ACC112 (cell line): ENCODE measurements at regions not wholly inside any gene's neighbourhood (a gene's known extent, or its start where the extent isn't known, plus 50 kb on each side); places are given as distances from the start of the nearest gene placed in this dataset.

Source experiments
- H2AFZ ChIP-seq: fragments of 200-600 bp; sonication (generic); one replicate; pipeline ENCODE4 v1.6.0; 2017; ENCODE audit warnings: antibody characterized with exemption, low read length; ENCODE audit not compliant: unreplicated experiment
- H3K27ac ChIP-seq: fragments of 200-600 bp; sonication (generic); 2 replicates; pipeline ENCODE4 v1.5.1; 2014; ENCODE audit warnings: low read depth, mild to moderate bottlenecking, antibody characterized with exemption, low read length, moderate library complexity
- H3K27me3 ChIP-seq: fragments of 200-600 bp; sonication (generic); 2 replicates; pipeline ENCODE4 v1.6.1; 2014; ENCODE audit warnings: mild to moderate bottlenecking, antibody characterized with exemption, low read length, moderate library complexity, mixed read lengths; ENCODE audit not compliant: insufficient read depth
- H3K36me3 ChIP-seq: fragments of 200-600 bp; sonication (generic); 2 replicates; pipeline ENCODE4 v1.6.1; 2016; ENCODE audit warnings: mild to moderate bottlenecking, antibody characterized with exemption, low read length, moderate library complexity, mixed read lengths; ENCODE audit not compliant: insufficient read depth
- H3K4me1 ChIP-seq: fragments of 200-600 bp; sonication (generic); one replicate; pipeline ENCODE4 v1.6.1; 2016; ENCODE audit warnings: low read length, mixed read lengths; ENCODE audit not compliant: insufficient read depth, unreplicated experiment, control insufficient read depth
- H3K4me3 ChIP-seq: fragments of 200-600 bp; sonication (generic); 2 replicates; pipeline ENCODE4 v1.5.1; 2014; ENCODE audit warnings: mild to moderate bottlenecking, low read depth, low read length
- H3K79me2 ChIP-seq: fragments of 200-600 bp; sonication (generic); one replicate; pipeline ENCODE4 v1.6.0; 2016; ENCODE audit warnings: low read length; ENCODE audit not compliant: control insufficient read depth, unreplicated experiment, insufficient read depth

DNA sequence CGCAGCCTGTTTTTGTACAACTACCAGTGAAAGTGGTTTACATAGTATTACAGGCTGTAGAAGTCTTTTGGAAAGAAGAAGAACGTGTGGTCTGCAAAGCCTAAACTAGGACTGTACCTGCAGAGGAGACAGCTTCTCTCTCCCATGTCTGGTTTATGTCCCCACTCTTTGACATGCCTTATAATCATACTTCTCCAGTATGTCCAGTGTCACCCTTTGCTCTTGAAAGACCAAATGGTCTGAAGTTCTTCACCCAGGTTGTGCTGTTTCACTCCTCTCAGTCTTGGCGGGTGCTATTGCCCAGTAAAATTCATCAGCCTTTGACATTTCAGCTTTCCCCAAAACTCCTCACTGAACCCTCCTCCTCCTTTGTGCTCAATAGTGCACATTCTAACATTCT is 676.0 kb upstream of the TENM4 start:
- H3K27ac ChIP-seq = no peak overlapping the region
- no peaks in the 10 kb centered on the region for H3K4me1 ChIP-seq
- no peak overlapping the region for H2AFZ ChIP-seq
- no peaks in the 10 kb centered on the region for H3K36me3 ChIP-seq
- H3K27me3 ChIP-seq = no peaks in the 10 kb centered on the region
- no peaks in the 10 kb centered on the region for H3K79me2 ChIP-seq
- no peak overlapping the region for H3K4me3 ChIP-seq

DNA sequence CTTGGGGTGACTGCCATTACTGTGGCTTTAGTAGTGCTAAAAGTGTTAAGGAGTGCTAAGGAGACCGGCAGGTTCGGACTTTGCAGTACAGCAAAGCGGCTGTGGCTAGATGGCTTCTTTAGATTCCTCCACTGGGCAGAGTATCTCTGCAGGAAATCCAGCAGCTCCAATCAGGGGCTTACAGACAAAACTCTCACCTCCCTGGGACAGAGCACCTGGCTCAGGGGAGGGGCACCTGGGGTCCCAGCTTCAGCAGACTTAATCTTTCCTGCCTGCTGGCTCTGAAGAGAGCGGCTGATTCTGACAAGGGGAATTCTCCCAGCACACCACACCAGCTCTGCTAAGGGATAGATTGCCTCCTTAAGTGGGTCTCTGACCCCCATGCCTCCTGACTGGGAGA is 668.8 kb upstream of the TENM4 start:
- no peak overlapping the region for H2AFZ ChIP-seq
- no peaks in the 10 kb centered on the region for H3K36me3 ChIP-seq
- no peak overlapping the region for H3K27ac ChIP-seq
- no peaks in the 10 kb centered on the region for H3K27me3 ChIP-seq
- no peak overlapping the region for H3K4me3 ChIP-seq
- H3K4me1 ChIP-seq = no peaks in the 10 kb centered on the region
- no peaks in the 10 kb centered on the region for H3K79me2 ChIP-seq

- H3K36me3 ChIP-seq = no peaks in the 10 kb centered on the region
- no peak overlapping the region for H3K4me3 ChIP-seq
- no peaks in the 10 kb centered on the region for H3K27me3 ChIP-seq
- H3K27ac ChIP-seq = no peak overlapping the region
- H3K4me1 ChIP-seq = peaks cover 5% of the 10 kb centered on the region
- H2AFZ ChIP-seq = no peak overlapping the region
- H3K79me2 ChIP-seq = no peaks in the 10 kb centered on the region
These were observed 668.2 kb upstream of the TENM4 start for GRCh38 chr11:80109031-80109430.

GRCh38 chr11:80107415-80107814 is 666.6 kb upstream of the TENM4 start:
- no peak overlapping the region for H2AFZ ChIP-seq
- no peak overlapping the region for H3K27ac ChIP-seq
- H3K4me3 ChIP-seq = no peak overlapping the region
- H3K4me1 ChIP-seq = peaks cover 13% of the 10 kb centered on the region
- H3K36me3 ChIP-seq = no peaks in the 10 kb centered on the region
- H3K79me2 ChIP-seq = no peaks in the 10 kb centered on the region
- H3K27me3 ChIP-seq = no peaks in the 10 kb centered on the region

GRCh38 chr11:80104191-80104590 is 663.4 kb upstream of the TENM4 start:
- H2AFZ ChIP-seq = no peak overlapping the region
- H3K4me3 ChIP-seq = no peak overlapping the region
- H3K4me1 ChIP-seq = peaks cover 13% of the 10 kb centered on the region
- H3K27ac ChIP-seq = peak overlapping the region; percentile 67
- H3K36me3 ChIP-seq = no peaks in the 10 kb centered on the region
- no peaks in the 10 kb centered on the region for H3K27me3 ChIP-seq
- H3K79me2 ChIP-seq = no peaks in the 10 kb centered on the region

DNA sequence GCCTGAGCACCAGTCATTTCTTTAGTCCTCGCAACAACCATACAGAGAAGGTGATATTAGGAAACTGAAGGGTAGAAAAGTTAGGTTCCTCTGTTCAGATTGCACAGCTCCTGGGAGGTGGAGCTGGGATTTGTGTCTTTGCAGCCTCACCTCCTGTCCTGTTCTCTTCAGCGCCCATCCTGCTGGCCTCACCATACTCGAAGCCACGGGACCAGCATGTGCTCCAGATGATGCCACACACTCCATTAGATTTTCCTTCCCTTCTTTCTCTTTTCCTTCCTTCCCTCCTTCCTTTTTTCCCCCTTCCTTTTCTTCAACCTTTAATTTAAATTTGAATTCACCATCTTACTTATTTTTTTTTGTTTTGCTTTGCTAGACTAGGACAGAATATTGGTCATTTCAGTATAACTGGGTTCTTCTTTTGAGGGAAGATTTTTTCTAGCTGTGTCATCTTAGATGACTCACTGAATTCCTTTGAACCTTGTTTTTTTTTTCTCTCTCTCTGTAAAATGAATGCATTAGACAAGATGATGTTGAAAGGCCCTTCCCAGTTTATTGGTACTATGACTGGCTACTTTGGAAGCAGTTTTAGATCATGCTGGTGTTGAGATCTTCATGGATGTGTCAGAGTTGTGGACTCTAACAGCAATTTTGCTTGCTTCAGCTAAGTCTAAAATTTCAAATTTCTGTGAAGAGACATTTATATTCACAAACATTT is 662.5 kb upstream of the TENM4 start:
- Histone ChIP-seq H3K27ac (peak overlapping the region; percentile 67), H3K4me1 (peaks cover 13% of the 10 kb centered on the region), H3K4me3 (peak overlapping the region; percentile 16; the same call in 1 of the 2 replicates), H3K27me3 (no peaks in the 10 kb centered on the region), H3K36me3 (no peaks in the 10 kb centered on the region), H2AFZ (no peak overlapping the region), H3K79me2 (no peaks in the 10 kb centered on the region)

GRCh38 chr11:80097146-80097545 is 656.3 kb upstream of the TENM4 start:
- Histone ChIP-seq H3K79me2 (no peaks in the 10 kb centered on the region), H3K4me3 (no peak overlapping the region), H3K36me3 (no peaks in the 10 kb centered on the region), H3K4me1 (peaks cover 11% of the 10 kb centered on the region), H2AFZ (no peak overlapping the region), H3K27me3 (no peaks in the 10 kb centered on the region), H3K27ac (no peak overlapping the region)

- no peaks in the 10 kb centered on the region for H3K27me3 ChIP-seq
- no peaks in the 10 kb centered on the region for H3K36me3 ChIP-seq
- peaks cover 11% of the 10 kb centered on the region for H3K4me1 ChIP-seq
- no peak overlapping the region for H3K4me3 ChIP-seq
- no peak overlapping the region for H3K27ac ChIP-seq
- H2AFZ ChIP-seq = no peak overlapping the region
- H3K79me2 ChIP-seq = no peaks in the 10 kb centered on the region
These were observed 655.9 kb upstream of the TENM4 start for GRCh38 chr11:80096736-80097135.

- Histone ChIP-seq H2AFZ (no peak overlapping the region), H3K79me2 (no peaks in the 10 kb centered on the region), H3K4me3 (no peak overlapping the region), H3K4me1 (no peaks in the 10 kb centered on the region), H3K27ac (no peak overlapping the region), H3K27me3 (no peaks in the 10 kb centered on the region; the same call in 1 of the 2 replicates), H3K36me3 (no peaks in the 10 kb centered on the region)
These were observed 645.7 kb upstream of the TENM4 start for GRCh38 chr11:80086496-80087055.

DNA sequence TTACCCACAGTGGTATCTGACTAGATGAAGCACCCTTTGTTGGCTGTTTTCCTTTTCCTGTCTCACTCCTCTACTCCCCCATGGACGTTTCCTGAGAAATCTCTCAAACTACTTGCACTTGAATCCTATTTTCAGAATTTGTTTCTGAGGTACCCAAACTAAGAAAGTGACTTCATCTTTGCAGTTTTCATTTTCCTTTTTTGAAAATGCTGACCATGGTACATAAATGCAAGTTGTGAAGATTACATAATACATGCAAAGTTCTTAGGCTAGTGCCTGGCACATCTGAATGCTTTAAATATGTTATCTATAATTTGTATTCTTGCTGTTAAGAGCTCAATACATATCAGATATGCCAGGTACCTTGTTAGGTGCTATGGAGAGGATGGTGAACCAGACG is 644.7 kb upstream of the TENM4 start:
- Histone ChIP-seq H3K27ac (no peak overlapping the region), H3K27me3 (no peaks in the 10 kb centered on the region; the same call in 1 of the 2 replicates), H3K79me2 (no peaks in the 10 kb centered on the region), H2AFZ (no peak overlapping the region), H3K4me3 (no peak overlapping the region), H3K36me3 (no peaks in the 10 kb centered on the region), H3K4me1 (no peaks in the 10 kb centered on the region)

GRCh38 chr11:80084608-80085007 is 643.8 kb upstream of the TENM4 start:
- Histone ChIP-seq H3K27me3 (no peaks in the 10 kb centered on the region; the same call in 1 of the 2 replicates), H3K4me1 (no peaks in the 10 kb centered on the region), H2AFZ (no peak overlapping the region), H3K79me2 (no peaks in the 10 kb centered on the region), H3K27ac (no peak overlapping the region), H3K4me3 (no peak overlapping the region), H3K36me3 (no peaks in the 10 kb centered on the region)
